Cardiac fibroblast (primary cell): ENCODE measurements at regions not wholly inside any gene's neighbourhood (a gene's known extent, or its start where the extent isn't known, plus 50 kb on each side); places are given as distances from the start of the nearest gene placed in this dataset.

Source experiments
- DNase-seq, 2 donors: peaks; one replicate each; pipeline versions ENCODE4 v3.0.0 to v3.0.0-alpha.2; 2010; ENCODE audit warnings: low read depth in 2 of 2
- H3K4me3 ChIP-seq, 2 donors: replicated peaks in 1 of 2; 1 replicate in 1 of 2; 2 replicates in 1 of 2; pipeline ENCODE4 v1.5.1; 2011; ENCODE audit warnings: low read depth in 2 of 2, low read length in 2 of 2, mild to moderate bottlenecking in 2 of 2, moderate library complexity in 1 of 2
- TF ChIP-seq, protein P1 (sequence below): IDR thresholded peaks from one replicate; pipeline ENCODE4 v1.5.1; 2011; ENCODE audit warnings: low read depth, mild to moderate bottlenecking, low read length, inconsistent platforms

DNA sequence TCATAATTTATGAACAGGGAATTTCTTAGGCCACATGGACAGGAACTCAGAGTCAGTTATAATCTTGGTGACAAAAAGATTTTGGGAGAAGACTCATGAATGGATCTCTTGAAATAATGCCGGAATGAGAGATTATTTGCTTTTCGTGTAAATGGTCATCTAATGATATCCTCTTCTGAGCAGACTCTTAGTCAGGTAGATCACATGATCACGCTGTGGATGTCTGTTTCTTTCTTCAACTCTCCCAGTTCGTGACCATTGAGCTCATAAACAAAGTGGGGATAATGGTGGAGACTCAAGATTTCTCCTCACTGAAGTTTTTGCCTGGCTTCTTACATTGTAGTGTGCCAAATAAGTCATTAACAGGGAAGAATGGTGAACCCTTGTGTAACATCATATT is 133.1 kb upstream of the CBLB start:
- TF ChIP-seq, protein P1, sequence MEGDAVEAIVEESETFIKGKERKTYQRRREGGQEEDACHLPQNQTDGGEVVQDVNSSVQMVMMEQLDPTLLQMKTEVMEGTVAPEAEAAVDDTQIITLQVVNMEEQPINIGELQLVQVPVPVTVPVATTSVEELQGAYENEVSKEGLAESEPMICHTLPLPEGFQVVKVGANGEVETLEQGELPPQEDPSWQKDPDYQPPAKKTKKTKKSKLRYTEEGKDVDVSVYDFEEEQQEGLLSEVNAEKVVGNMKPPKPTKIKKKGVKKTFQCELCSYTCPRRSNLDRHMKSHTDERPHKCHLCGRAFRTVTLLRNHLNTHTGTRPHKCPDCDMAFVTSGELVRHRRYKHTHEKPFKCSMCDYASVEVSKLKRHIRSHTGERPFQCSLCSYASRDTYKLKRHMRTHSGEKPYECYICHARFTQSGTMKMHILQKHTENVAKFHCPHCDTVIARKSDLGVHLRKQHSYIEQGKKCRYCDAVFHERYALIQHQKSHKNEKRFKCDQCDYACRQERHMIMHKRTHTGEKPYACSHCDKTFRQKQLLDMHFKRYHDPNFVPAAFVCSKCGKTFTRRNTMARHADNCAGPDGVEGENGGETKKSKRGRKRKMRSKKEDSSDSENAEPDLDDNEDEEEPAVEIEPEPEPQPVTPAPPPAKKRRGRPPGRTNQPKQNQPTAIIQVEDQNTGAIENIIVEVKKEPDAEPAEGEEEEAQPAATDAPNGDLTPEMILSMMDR, result no peak
- no peak for DNase-seq
- H3K4me3 ChIP-seq, result no peak overlapping the region

DNA sequence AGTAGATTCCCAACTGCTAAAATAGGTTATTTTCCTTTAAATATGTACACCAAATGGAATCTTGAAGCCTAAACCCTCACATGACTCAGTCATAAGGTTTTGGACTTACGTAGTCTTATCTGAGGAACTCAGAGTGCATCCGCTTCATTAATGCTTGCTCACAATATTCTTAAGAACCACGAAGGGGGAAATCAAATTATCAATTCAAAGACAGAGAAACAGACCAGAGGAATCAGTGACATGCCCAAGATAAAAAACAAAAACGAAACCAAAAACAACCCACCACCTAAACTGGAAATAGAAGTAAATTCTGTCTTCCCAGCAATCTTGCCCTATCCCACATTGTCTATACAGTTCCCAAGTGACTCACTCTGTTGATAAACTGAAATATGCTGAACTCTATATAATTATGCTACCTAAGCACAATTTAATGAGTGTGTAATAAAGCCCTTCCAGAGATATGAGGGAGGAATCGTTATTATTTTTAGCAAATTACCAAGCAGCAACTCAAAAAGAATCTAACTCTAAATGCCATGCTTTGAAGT is 135.4 kb upstream of the CBLB start:
- TF ChIP-seq, protein P1, result no peak
- DNase-seq, result peak; percentile 93
- peak overlapping the region; percentile 19 to 30 for H3K4me3 ChIP-seq

DNA sequence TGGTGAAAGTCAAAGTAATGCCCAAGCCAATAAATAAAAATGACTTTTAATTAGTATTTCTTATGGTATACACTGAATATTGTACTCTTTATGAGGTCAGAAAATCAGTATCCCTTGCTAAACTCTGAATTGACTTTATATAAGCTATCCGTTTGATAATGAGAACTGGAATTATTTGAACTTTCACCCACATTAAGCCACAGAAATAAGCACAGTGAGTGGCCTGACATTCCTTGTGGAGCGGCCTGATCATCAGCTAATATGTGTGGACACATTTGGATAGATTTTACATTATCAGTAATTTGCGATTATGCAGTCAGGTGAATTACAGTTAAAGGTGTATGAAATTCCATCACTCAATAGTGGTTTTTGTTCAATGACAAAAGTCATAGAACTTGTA is 136.0 kb upstream of the CBLB start:
- H3K4me3 ChIP-seq, result no peak overlapping the region
- DNase-seq, result peak in 1 of 2 donors; percentile 37

DNA sequence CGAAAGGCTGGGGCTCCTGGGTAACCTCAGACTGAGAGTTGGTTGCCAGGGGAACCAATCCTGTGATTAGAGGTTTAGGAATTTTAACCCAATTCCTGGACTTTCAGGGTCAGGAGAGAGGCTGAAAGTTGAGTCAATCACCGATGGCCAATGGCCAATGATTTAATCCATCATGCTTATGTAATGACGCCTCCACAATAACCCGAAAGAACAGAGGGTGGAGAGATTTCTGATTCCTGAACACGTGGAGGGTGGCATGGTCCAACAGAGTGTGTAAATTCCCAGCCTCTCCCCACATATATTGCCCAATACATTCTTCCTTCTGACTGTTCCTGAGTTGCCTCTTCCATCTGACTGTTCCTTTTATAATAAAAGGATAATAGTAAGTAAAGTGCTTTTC is 137.2 kb upstream of the CBLB start:
- TF ChIP-seq, protein P1, result no peak
- DNase-seq, result peak; percentile 87 to 97
- H3K4me3 ChIP-seq, result no peak overlapping the region

More for the DNA sequence above, 136.0 kb upstream of the CBLB start:
- TF ChIP-seq, protein P1, result no peak

DNA sequence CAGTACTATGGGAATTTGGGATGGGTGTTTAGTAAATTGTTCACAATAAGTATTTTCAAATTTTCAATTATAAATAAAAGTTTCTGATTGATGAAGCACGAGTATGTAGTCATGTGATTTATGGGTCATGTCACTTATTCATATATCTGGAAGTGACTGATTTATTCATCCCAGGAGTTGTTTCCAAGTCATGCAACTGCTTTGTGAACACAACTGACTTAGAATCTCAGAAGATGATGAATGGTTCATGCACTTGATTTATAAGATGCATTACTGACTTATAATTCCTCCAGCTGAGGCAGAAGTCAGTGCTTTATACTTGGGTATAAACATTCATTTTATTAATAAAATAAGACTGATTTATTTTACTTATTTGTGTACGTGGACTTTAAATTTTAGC is 137.8 kb upstream of the CBLB start:
- TF ChIP-seq, protein P1, result no peak
- DNase-seq, result no peak
- no peak overlapping the region for H3K4me3 ChIP-seq

DNA sequence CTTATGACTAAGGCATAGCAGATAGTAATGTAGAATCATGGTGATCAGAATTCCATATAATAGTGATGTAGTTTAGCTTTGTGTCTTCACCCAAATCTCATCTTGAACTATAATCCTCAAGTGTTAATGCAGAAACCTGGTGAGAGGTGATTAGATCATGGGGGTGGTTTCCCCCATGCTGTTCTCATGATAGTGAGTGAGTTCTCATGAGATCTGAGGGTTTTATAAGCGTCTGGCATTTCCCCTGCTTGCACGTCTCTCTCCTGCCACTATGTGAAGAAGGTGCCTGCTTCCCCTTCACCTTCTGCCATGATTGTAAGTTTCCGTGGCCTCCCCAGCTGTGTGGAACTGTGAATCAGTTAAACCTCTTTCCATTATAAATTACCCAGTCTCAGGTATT is 138.7 kb upstream of the CBLB start:
- TF ChIP-seq, protein P1, result no peak
- DNase-seq, result no peak

DNA sequence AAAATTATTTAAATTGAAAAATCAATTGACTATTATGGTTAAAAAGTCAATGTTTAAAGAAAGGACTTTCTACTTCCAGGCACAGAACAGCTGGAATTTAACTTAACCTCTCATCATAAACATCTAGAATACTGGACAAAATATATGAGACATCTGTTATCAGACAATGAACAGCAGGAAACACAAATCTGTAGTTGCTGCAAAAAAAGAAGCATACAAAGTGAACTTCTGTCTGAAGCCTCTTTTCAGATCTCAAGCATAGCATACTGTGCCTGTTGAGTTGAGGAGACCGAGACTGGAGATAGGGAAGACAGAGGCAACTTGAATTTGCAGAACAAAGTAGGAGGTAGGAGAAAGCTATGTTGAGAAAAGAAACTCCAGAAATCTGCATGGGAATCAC is 140.0 kb upstream of the CBLB start:
- H3K4me3 ChIP-seq, result no peak overlapping the region
- peak in 1 of 2 donors; percentile 22 for DNase-seq
- TF ChIP-seq, protein P1, result no peak

More for the DNA sequence above, 138.7 kb upstream of the CBLB start:
- H3K4me3 ChIP-seq, result no peak overlapping the region
